ENCODE measurements at regions not wholly inside any gene's neighbourhood (a gene's known extent, or its start where the extent isn't known, plus 50 kb on each side); places are given as distances from the start of the nearest gene placed in this dataset.

GRCh38 chr22:48615171-48616008 is 1212.3 kb downstream of the BRD1 start:
- no peak for DNase-seq (ENCODE audit: low spot score)

DNA sequence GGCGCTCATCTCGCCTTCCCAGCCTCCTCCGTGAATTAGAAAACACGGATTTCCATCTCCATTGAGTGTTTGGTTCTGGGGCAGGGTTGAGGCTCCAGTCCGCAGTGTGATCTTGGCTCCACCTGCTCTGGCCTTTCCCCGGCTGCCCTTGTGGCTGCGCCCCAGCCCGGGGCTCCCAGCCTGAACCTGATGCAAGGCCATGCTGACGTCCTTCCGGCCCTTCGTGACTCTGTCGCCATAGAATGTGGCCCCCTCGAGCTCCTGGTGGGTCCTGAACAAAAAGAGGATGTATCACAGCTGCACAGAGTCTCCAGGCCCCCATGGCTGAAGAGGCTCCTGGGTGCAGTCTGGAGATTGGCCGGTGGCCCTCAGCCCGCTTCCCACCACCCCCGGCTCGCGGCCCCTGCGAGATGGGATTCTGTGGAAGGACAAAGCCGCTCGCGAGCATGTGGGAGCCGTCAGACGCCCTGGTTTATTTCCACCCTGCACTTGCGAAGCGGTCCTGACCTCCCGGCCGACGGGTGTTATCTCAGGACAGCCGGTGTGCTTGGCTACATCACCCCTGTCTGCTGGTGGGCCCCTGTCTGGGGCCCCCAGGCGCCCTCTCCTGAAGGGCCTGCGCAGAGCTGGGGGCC is 1214.0 kb downstream of the BRD1 start:
- DNase-seq (ENCODE audit: low spot score), result no peak

DNA sequence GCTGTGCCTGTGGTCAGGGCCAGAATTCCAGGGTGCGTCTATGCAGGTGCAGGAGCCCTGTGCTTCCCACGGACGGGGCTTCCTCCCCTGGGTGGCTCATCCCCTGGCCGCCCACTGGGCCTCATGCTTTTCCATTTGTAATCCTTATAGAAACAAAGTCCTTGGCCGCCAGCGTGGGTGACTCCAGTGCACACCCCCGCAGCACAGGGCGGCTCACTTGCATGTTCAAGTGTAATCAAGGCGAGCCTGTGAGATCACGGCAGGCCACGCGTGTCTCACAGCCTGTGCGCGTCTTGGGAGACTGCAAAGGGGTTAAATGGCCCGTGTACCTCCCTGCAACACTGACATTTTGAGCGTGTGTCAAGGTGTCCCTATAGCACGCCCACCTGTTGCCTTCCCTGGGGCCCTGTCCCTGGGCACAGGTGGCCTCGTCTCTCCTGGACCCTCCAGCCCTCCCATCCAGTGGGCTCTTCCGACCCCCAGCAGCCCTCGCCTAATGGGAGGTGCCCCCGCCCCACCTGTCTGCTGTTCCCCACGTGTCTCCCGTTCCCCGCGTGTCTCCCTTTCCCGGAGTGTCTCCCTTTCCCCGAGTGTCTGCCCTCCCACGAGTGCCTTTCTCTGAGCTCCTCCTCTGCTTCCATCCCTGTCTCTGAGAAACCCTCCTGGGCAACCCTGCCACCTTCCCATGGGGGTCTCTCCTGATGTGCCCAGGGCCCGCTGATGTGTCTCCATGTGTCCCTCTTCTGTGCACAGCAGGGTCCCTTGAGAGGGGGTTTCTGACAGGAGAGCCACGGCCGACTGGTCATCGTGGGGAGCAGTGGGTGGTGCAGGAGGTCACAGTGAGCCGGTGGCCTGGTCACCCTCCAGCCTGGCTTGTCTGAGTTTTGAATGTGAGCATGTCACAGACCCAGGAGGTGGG is 1215.3 kb downstream of the BRD1 start:
- no peak for DNase-seq (ENCODE audit: low spot score)

DNA sequence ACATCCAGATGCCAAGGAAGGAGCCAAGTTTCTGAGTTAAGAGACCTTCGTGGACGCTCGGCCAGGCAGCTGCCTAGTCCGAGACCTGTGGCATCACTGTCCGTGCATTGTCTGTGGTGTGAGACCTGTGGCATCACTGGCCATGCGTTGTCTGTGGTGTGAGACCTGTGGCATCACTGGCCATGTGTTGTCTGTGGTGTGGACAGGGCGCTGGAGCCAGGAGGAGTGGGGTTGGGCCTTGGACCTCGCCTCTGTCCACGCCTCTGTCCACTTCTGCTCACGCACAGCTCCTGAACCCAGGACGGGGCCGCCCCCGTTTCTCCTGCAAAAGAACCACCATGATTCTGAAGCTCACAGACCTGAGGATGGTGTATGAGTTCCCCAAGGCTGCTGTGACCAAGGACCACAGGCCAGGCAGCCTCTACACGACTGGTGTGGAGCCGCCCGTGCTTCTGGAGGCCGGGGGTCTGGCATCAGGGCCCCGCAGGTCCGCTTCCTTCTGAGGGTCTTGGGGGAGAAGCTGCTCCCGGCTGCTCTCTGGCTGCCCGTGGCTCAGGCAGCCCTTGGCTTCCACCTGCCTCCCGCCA is 1218.3 kb downstream of the BRD1 start:
- no peak for DNase-seq (ENCODE audit: low spot score)

GRCh38 chr22:48607901-48608662 is 1219.6 kb downstream of the BRD1 start:
- peak; percentile 9 for DNase-seq (ENCODE audit: low spot score)

GRCh38 chr22:48606684-48607307 is 1220.9 kb downstream of the BRD1 start:
- no peak for DNase-seq (ENCODE audit: low spot score)

DNA sequence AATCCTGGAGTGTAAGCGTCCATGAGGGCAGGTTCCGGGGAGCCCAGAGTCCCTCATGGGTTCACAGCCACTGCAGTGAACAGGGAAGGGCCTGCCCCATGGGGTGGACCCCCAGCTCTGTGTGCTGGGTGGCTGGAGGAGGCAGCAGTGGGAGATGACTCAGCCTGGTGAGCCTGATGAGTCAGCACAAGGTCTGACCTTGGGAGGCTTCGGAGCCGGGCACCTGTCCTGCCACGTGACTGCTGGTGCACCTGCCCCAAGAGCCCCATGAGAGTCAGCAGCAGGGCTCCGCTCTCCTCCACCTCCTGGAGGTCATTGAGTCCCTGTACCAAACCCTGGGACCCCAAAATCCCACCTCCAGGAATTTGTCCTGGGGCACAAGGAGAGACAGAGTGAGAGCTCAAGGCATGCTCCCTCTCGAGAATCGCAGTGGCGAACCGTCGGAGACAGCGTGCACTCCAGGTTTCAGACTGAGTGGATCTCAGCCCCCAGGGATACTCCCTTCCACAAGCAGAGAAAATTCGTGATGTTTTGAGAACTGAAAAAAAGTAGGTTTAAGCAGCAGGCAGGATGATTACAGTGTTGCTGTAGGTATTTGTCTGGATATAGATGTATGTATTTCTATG is 1221.7 kb downstream of the BRD1 start:
- DNase-seq (ENCODE audit: low spot score), result no peak

GRCh38 chr22:48605125-48605524 is 1222.5 kb downstream of the BRD1 start:
- DNase-seq (ENCODE audit: low spot score), result no peak

DNA sequence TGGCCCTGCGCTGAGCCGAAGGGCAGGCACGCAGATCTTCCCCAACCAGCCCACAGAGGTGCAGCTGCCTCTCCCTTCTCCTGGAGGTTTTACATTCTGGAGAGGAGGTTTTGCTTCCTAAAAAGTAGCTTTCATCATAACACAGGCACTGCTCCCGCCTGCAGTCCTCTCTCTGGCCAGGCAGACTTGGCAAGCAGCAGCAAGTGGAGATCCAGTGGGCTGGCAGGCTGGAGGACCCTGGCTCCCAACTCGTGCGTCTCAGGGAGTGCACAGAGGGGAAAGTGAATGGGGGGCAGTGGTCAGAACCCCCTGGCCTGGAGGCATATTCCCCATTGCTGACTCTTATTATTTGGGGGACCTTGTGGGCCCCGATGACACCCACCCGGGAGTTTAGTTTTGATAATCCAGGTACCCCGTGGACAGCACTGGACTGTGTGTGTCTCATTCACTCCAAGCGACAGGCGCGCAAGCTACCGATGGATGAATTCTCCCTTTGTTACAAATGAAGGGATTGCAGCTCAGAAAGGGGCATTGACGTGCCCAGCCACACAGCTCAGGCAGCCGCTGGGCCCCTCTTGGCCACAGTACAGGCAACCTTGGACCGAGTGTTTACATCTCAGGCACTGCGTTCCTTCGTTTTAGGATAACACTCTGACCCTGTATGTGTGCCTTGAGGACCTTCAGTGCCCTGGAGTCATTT is 1223.9 kb downstream of the BRD1 start:
- DNase-seq (ENCODE audit: low spot score), result no peak

GRCh38 chr22:48602805-48603518 is 1224.7 kb downstream of the BRD1 start:
- DNase-seq (ENCODE audit: low spot score), result no peak

GRCh38 chr22:48600681-48601080 is 1227.0 kb downstream of the BRD1 start:
- no peak for DNase-seq (ENCODE audit: low spot score)

DNA sequence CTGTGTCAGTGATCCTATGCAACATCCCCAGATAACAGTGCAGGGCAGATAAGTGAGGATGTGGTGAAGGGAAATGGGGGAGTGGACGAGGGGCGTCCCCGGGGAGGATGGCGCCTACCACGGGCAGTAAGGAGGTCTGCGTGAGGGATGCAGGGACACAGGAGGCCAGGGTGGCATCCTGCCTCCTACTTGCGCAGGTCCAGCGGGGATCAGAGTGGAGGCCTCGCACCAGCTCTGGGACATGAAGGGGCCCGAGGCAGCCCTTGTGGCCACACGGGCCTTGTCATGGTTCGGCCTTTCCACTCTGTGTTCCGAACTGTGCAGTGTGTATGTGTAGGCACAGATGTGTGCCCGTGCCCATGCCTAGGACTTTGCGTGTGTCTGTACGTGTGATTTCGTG is 1227.5 kb downstream of the BRD1 start:
- no peak for DNase-seq (ENCODE audit: low spot score)

DNA sequence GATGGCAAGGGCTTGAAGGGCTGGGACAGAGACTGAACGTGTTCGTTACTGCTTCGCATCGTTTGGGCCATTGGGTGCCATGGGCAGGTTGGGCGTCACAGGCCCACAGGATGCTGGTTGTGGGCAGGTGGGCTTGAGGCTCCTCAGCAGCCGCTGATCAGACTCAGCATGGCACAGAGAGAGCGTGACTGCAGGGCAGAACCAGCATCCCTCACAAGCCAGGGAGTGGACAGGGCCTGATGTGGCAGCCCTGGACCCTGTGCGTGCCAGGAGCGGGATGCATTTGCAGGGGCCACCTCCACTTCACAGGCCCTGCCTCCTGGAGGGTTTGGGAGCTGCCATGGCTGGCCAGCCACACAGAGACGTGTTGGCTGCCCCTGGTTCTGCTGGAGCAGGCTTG is 1228.3 kb downstream of the BRD1 start:
- DNase-seq (ENCODE audit: low spot score), result no peak

DNA sequence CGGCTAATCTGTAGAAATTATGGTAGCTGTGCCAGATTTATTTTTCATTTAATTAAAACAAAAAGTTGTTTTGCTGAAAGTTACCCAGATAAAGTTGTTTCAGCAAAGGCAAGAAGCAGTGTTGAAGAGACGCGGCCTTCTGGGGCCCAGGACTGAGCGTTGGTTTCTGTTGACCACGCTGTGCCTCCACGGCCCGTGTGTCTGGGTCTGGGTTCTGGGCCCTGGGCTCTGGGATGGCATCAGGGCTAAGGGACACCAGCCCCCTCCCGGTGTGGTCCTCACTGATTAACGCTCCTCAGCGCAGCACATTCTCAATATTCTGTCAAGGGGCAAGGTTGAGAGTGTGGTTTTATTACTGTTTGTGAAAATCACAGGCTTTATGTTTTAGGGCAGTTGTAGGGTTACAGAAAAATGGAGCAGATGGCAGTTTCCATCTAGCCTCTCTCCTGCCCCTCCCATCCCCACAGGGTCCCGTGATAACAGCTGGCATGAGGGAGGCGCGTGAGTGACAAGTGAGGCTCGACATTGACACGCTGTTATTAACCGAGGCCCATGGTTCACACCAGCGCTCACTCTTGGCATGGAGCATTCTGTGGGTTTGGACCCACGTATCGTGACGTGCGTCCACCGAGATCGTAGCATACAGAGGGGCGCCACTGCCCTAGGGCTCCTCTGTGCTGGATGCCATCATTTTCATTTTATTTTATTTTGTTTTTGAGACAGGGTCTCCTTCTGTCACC is 1231.4 kb downstream of the BRD1 start:
- no peak for DNase-seq (ENCODE audit: low spot score)

- DNase-seq (ENCODE audit: low spot score), result no peak
Observed at GRCh38 chr22:48595511-48595905, 1232.2 kb downstream of the BRD1 start.

- DNase-seq (ENCODE audit: low spot score), result no peak
Observed at GRCh38 chr22:48594757-48595510, 1232.7 kb downstream of the BRD1 start.

DNA sequence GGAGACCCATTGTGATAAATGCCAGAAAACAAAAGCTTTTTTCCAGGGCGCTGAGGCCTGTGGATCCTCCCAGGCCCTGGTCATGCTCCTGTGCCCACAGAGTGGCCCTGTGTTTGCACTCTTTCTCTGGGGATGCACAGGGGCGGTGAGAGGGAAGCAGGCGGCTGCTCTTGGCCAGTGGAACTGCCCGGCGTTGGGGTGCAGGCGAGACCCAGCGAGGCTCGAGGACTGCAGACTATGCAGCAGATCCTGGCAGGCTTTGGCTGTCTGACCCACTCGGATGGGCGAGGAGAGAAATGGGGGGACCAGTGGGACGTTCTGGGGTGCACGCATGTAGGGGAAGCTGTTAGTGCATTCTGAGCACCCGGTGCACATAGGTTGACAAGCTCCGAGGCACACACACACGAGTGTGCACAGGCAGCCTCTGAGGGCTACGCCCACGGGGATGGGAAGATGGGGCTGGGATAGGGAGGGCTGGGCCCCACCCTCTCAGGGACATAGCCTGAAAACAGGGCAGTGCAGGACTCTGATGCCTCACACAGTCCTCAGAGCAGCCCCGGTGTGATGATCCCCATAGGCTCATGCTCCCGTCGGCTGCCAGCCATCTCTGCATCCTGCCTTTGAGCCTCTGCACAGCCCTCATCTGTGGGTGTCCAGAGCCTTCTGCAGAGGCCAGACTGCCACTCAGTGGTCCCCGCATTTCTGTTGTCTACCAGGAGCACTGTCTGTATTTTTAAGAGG is 1233.5 kb downstream of the BRD1 start:
- DNase-seq (ENCODE audit: low spot score), result no peak

Data from umbilical cord (tissue), 1 donor.